H9 (cell line): ENCODE measurements at regions not wholly inside any gene's neighbourhood (a gene's known extent, or its start where the extent isn't known, plus 50 kb on each side); places are given as distances from the start of the nearest gene placed in this dataset.

Source experiments
- DNase-seq: peaks from one replicate; pipeline ENCODE4 v3.0.0-alpha.2; 2017
- H2AFZ ChIP-seq: one replicate; pipeline ENCODE4 v1.6.1; 2013; ENCODE audit warnings: mild to moderate bottlenecking, low read length, control low read depth, moderate library complexity
- H2AK5ac ChIP-seq: 2 replicates; pipeline ENCODE4 v1.6.1; 2013; ENCODE audit warnings: low read length, control low read depth, mixed read lengths; ENCODE audit not compliant: insufficient read length
- H2BK120ac ChIP-seq: one replicate; pipeline ENCODE4 v1.6.1; 2013; ENCODE audit warnings: low read depth, mild to moderate bottlenecking, low read length, control low read depth, inconsistent platforms; ENCODE audit not compliant: poor library complexity, severe bottlenecking
- H2BK12ac ChIP-seq: 2 replicates; pipeline ENCODE4 v1.6.1; 2013; ENCODE audit warnings: low read length, control low read depth, mixed read lengths, low read depth; ENCODE audit not compliant: insufficient read length
- H2BK15ac ChIP-seq: 2 replicates; pipeline ENCODE4 v1.6.1; 2013; ENCODE audit warnings: low read depth, low read length, control low read depth
- H2BK20ac ChIP-seq: one replicate; pipeline ENCODE4 v1.6.1; 2013; ENCODE audit warnings: low read depth, mild to moderate bottlenecking, low read length, control low read depth, inconsistent platforms; ENCODE audit not compliant: poor library complexity, severe bottlenecking
- H2BK5ac ChIP-seq: 2 replicates; pipeline ENCODE4 v1.6.1; 2013; ENCODE audit warnings: low read length, control low read depth, mixed read lengths; ENCODE audit not compliant: insufficient read length
- H3K14ac ChIP-seq: 2 replicates; pipeline ENCODE4 v1.6.1; 2013; ENCODE audit warnings: low read length, control low read depth; ENCODE audit not compliant: insufficient read depth
- H3K18ac ChIP-seq: 2 replicates; pipeline ENCODE4 v1.6.1; 2013; ENCODE audit warnings: low read depth, mild to moderate bottlenecking, mixed read lengths, low read length, control low read depth; ENCODE audit not compliant: insufficient read length
- H3K23ac ChIP-seq: 2 replicates; pipeline ENCODE4 v1.6.1; 2013; ENCODE audit warnings: low read length, control low read depth, mixed read lengths, low read depth; ENCODE audit not compliant: insufficient read length
- H3K23me2 ChIP-seq: 2 replicates; pipeline ENCODE4 v1.6.1; 2013; ENCODE audit warnings: low read depth, mild to moderate bottlenecking, mixed read lengths, low read length, control low read depth; ENCODE audit not compliant: insufficient read length, poor library complexity, severe bottlenecking
- H3K27ac ChIP-seq: 2 replicates; pipeline ENCODE4 v1.5.1; 2013; ENCODE audit warnings: low read length, control low read depth, mixed read lengths, low read depth; ENCODE audit not compliant: insufficient read length
- H3K27me3 ChIP-seq: 2 replicates; pipeline ENCODE4 v1.6.1; 2013; ENCODE audit warnings: low read length, control low read depth, inconsistent platforms; ENCODE audit not compliant: insufficient read depth
- H3K4ac ChIP-seq: 2 replicates; pipeline ENCODE4 v1.6.1; 2013; ENCODE audit warnings: low read depth, mild to moderate bottlenecking, control low read depth, inconsistent platforms, low read length, moderate library complexity
- H3K4me1 ChIP-seq: 2 replicates; pipeline ENCODE4 v1.6.1; 2013; ENCODE audit warnings: low read length, control low read depth, inconsistent platforms; ENCODE audit not compliant: insufficient read depth
- H3K4me2 ChIP-seq: 2 replicates; pipeline ENCODE4 v1.6.1; 2013; ENCODE audit warnings: low read length, control low read depth, mixed read lengths; ENCODE audit not compliant: insufficient read length, insufficient read depth
- H3K56ac ChIP-seq: 2 replicates; pipeline ENCODE4 v1.6.1; 2013; ENCODE audit warnings: low read depth, mild to moderate bottlenecking, mixed read lengths, low read length, control low read depth; ENCODE audit not compliant: insufficient read length
- H3K79me1 ChIP-seq: 2 replicates; pipeline ENCODE4 v1.6.1; 2013; ENCODE audit warnings: low read depth, mild to moderate bottlenecking, moderate library complexity, low read length, control low read depth, inconsistent platforms; ENCODE audit not compliant: insufficient read depth, poor library complexity, severe bottlenecking
- H3K79me2 ChIP-seq: 2 replicates; pipeline ENCODE4 v1.6.1; 2013; ENCODE audit warnings: low read length, control low read depth, inconsistent platforms; ENCODE audit not compliant: insufficient read depth
- H3K9ac ChIP-seq: 2 replicates; pipeline ENCODE4 v1.6.1; 2013; ENCODE audit warnings: low read length, control low read depth, mixed read lengths; ENCODE audit not compliant: insufficient read length; ENCODE audit errors: extremely low read depth
- H3K9me3 ChIP-seq: one replicate; pipeline ENCODE4 v1.6.1; 2013; ENCODE audit warnings: low read depth, low read length, inconsistent platforms; ENCODE audit not compliant: control insufficient read depth
- H3T11ph ChIP-seq: one replicate; pipeline ENCODE4 v1.6.1; 2013; ENCODE audit warnings: mild to moderate bottlenecking, low read length, control low read depth, inconsistent platforms
- H4K20me1 ChIP-seq: one replicate; pipeline ENCODE4 v1.6.1; 2013; ENCODE audit not compliant: control insufficient read depth, insufficient read length, insufficient read depth
- H4K5ac ChIP-seq: 2 replicates; pipeline ENCODE4 v1.6.1; 2013; ENCODE audit warnings: low read depth, mild to moderate bottlenecking, mixed read lengths, low read length, control low read depth; ENCODE audit not compliant: insufficient read length
- H4K8ac ChIP-seq: replicated peaks from 2 replicates; pipeline ENCODE4 v1.6.1; 2013; ENCODE audit warnings: low read length, control low read depth, mixed read lengths, low read depth; ENCODE audit not compliant: insufficient read length
- H4K91ac ChIP-seq: 2 replicates; pipeline ENCODE4 v1.6.1; 2013; ENCODE audit warnings: low read depth, mild to moderate bottlenecking, moderate library complexity, mixed read lengths, low read length, control low read depth; ENCODE audit not compliant: insufficient read length
- H3K27ac Mint-ChIP-seq, 3 experiments: 2 replicates in 2 of 3; 3 replicates in 1 of 3; pipeline ENCODE4 v1.8.0; 2020 to 2021; ENCODE audit warnings: mixed read lengths in 3 of 3, mild to moderate bottlenecking in 1 of 3, moderate library complexity in 1 of 3
- H3K27me3 Mint-ChIP-seq: 2 replicates; pipeline ENCODE4 v1.8.0; 2021; ENCODE audit warnings: low read depth, mild to moderate bottlenecking, moderate library complexity, mixed read lengths
- H3K36me3 Mint-ChIP-seq, 3 experiments: 2 replicates in 2 of 3; 3 replicates in 1 of 3; pipeline ENCODE4 v1.8.0; 2020 to 2021; ENCODE audit warnings: low read depth in 3 of 3, mixed read lengths in 3 of 3; ENCODE audit not compliant: insufficient read depth in 1 of 3
- H3K4me1 Mint-ChIP-seq, 2 experiments: 2 replicates each; pipeline ENCODE4 v1.8.0; 2020; ENCODE audit warnings: mixed read lengths in 2 of 2
- H3K4me3 Mint-ChIP-seq, 2 experiments: 2 replicates in 1 of 2; 3 replicates in 1 of 2; pipeline ENCODE4 v1.8.0; 2020 to 2021; ENCODE audit warnings: mild to moderate bottlenecking in 2 of 2, mixed read lengths in 2 of 2, moderate library complexity in 1 of 2
- H3K9me3 Mint-ChIP-seq, 2 experiments: 2 replicates in 1 of 2; 3 replicates in 1 of 2; pipeline ENCODE4 v1.8.0; 2020; ENCODE audit warnings: mild to moderate bottlenecking in 2 of 2, mixed read lengths in 2 of 2, moderate library complexity in 1 of 2
- WGBS: extraction: QIAGEN DNeasy Blood & Tissue Kit; methylation state at CpG from one replicate; pipeline ENCODE4 v1.1.7; 2013; ENCODE audit warnings: missing lambda C conversion rate, low lambda C conversion rate, mixed read lengths; ENCODE audit not compliant: insufficient read length; ENCODE audit errors: extremely low coverage; 5-methylcytosine and 5-hydroxymethylcytosine counted together
- TF ChIP-seq, protein P1 (sequence below): fragments of 200-600 bp; sonication (generic); conservative IDR thresholded peaks from 3 replicates; pipeline ENCODE4 v1.8.0; 2021; ENCODE audit warnings: antibody characterized with exemption, mild to moderate bottlenecking

DNA sequence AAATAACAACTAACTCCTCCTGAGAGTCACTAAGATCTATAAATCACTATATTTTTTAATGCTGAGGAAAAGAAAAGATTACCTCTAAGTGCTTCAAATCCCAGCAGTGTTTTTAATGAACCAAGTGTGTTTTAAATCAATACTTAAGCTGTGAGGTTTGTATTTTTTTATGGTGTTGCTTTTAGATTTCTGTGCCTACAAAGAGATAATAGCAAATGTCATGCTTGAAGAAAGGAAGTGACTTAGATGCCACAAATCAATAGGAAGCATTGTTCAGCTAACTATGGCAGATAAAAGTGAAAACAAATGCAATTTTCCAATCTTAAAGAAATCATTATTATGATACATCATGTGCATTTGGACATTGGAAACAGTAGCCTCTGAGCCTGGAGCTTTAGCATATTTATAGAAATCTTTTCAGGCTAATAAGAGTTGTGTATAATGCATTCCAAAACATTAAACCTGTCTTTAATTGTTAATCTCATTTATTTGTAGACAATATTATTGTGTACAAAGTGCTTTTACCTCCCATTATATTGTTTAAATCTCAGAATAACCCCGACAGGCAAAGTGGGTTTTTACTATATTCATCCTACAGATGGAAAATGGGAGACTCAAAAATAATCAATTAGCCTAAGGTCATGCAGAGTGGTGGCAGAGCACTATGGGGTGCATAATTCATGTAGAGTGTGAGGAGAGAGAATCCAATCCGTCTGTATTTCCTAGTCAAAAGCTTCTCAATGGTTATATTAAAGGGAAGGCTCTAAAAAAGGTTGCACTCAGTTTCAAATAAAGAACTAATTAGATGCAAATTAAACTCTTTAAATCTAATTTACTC is 486.2 kb downstream of the NAV3 start:
- peak overlapping the region in 1 of 3 experiments; percentile 25; a peak in 1 of 7 replicates for H3K27ac Mint-ChIP-seq
- H3K79me1 ChIP-seq, result no peaks in the 10 kb centered on the region

More for the DNA sequence above, 486.2 kb downstream of the NAV3 start:
- no peak overlapping the region for H3K4me3 Mint-ChIP-seq
- Histone ChIP-seq H2BK120ac (no peak overlapping the region), H3K79me2 (no peaks in the 10 kb centered on the region), H2BK15ac (no peak overlapping the region), H2BK20ac (no peak overlapping the region), H4K5ac (no peak overlapping the region), H3K4ac (no peak overlapping the region), H4K91ac (no peak overlapping the region), H3K4me2 (no peak overlapping the region), H3K56ac (no peak overlapping the region), H3T11ph (no peak overlapping the region), H3K27me3 (no peaks in the 10 kb centered on the region), H2BK12ac (no peak overlapping the region), H3K27ac (no peak overlapping the region), H2AK5ac (no peak overlapping the region), H3K14ac (no peak overlapping the region), H4K20me1 (no peaks in the 10 kb centered on the region), H2AFZ (no peak overlapping the region), H3K18ac (no peak overlapping the region), H3K9me3 (no peaks in the 10 kb centered on the region), H3K4me1 (no peaks in the 10 kb centered on the region; the same call in 1 of the 2 replicates), H3K9ac (no peak overlapping the region), H3K23me2 (no peaks in the 10 kb centered on the region), H2BK5ac (no peak overlapping the region), H4K8ac (no peak overlapping the region), H3K23ac (no peak overlapping the region)
- DNase-seq, result no peak
- peaks cover 8 to 12% of the 10 kb centered on the region in 2 experiments for H3K4me1 Mint-ChIP-seq
- TF ChIP-seq, protein P1, sequence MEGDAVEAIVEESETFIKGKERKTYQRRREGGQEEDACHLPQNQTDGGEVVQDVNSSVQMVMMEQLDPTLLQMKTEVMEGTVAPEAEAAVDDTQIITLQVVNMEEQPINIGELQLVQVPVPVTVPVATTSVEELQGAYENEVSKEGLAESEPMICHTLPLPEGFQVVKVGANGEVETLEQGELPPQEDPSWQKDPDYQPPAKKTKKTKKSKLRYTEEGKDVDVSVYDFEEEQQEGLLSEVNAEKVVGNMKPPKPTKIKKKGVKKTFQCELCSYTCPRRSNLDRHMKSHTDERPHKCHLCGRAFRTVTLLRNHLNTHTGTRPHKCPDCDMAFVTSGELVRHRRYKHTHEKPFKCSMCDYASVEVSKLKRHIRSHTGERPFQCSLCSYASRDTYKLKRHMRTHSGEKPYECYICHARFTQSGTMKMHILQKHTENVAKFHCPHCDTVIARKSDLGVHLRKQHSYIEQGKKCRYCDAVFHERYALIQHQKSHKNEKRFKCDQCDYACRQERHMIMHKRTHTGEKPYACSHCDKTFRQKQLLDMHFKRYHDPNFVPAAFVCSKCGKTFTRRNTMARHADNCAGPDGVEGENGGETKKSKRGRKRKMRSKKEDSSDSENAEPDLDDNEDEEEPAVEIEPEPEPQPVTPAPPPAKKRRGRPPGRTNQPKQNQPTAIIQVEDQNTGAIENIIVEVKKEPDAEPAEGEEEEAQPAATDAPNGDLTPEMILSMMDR, result no peak
- H3K9me3 Mint-ChIP-seq, result peaks cover 4 to 11% of the 10 kb centered on the region in 2 experiments
- no peaks in the 10 kb centered on the region for H3K27me3 Mint-ChIP-seq
- H3K36me3 Mint-ChIP-seq, result peaks cover 0 to 5% (median 0%) of the 10 kb centered on the region in 3 experiments; a peak in 2 of 7 replicates
- WGBS, result no CpG with 5 or more reads among the region's 2 CpGs
